ENCODE measurements at regions not wholly inside any gene's neighbourhood (a gene's known extent, or its start where the extent isn't known, plus 50 kb on each side); places are given as distances from the start of the nearest gene placed in this dataset.

- TF ChIP-seq CTCF (IDR thresholded peaks at IDR 0.05; ENCODE audit: low read length) (no peak), EZH2 (optimal IDR thresholded peaks at IDR 0.05; ENCODE audit: low read depth, low read length) (no peak), EZH2phosphoT487 (IDR thresholded peaks at IDR 0.05; ENCODE audit: low read length) (no peak)
Measured at GRCh38 chr3:103134023-103134724, 699.4 kb downstream of the ZPLD1 start.

All from MM.1S (cell line).